ENCODE measurements at regions not wholly inside any gene's neighbourhood (a gene's known extent, or its start where the extent isn't known, plus 50 kb on each side); places are given as distances from the start of the nearest gene placed in this dataset.

- DNase-seq (ENCODE audit: low spot score), result peak; percentile 14
- H3K9me3 ChIP-seq (ENCODE audit: low read depth), result no peaks in the 10 kb centered on the region
- H3K4me3 ChIP-seq, result no peak overlapping the region
- no peaks in the 10 kb centered on the region for H3K79me2 ChIP-seq (ENCODE audit: low read depth)
- H3K4me3 Mint-ChIP-seq, result no peak overlapping the region
- H3K36me3 Mint-ChIP-seq, result no peaks in the 10 kb centered on the region
- H3K4me2 ChIP-seq, result no peak overlapping the region
- no peaks in the 10 kb centered on the region for H3K27me3 Mint-ChIP-seq (ENCODE audit: insufficient read depth, low read depth)
- no peak overlapping the region for H2AFZ ChIP-seq (replicated peaks)
- H3K9me3 Mint-ChIP-seq, result no peaks in the 10 kb centered on the region
- H3K27ac Mint-ChIP-seq, result no peak overlapping the region
- no peaks in the 10 kb centered on the region for H3K4me1 ChIP-seq
- no peaks in the 10 kb centered on the region for H3K4me1 Mint-ChIP-seq
- H3K27ac ChIP-seq, result no peak overlapping the region
- no peaks in the 10 kb centered on the region for H3F3A ChIP-seq (ENCODE audit: low read depth)
- H3K36me3 ChIP-seq, result no peaks in the 10 kb centered on the region
- H3K27me3 ChIP-seq, result no peaks in the 10 kb centered on the region
- no peak overlapping the region for H3K9ac ChIP-seq
- H4K20me1 ChIP-seq (ENCODE audit: low read depth), result no peaks in the 10 kb centered on the region
- TF ChIP-seq CTCF (IDR thresholded peaks at IDR 0.05) (no peak), EZH2phosphoT487 (IDR thresholded peaks at IDR 0.05) (no peak)
These were observed 160.5 kb downstream of the PAH start for GRCh38 chr12:102756530-102756929.

GRCh38 chr12:102755266-102755665 lies 161.8 kb downstream of the PAH start:
- no peak overlapping the region for H3K9ac ChIP-seq
- H3K4me1 ChIP-seq, result no peaks in the 10 kb centered on the region
- H3K4me2 ChIP-seq, result no peak overlapping the region
- H3K27ac Mint-ChIP-seq, result no peak overlapping the region
- H3K4me3 ChIP-seq, result no peak overlapping the region
- H3K36me3 Mint-ChIP-seq, result no peaks in the 10 kb centered on the region
- no peaks in the 10 kb centered on the region for H3K27me3 ChIP-seq
- no peak overlapping the region for H2AFZ ChIP-seq (replicated peaks)
- no peaks in the 10 kb centered on the region for H3K4me1 Mint-ChIP-seq
- H3K4me3 Mint-ChIP-seq, result no peak overlapping the region
- H3K9me3 ChIP-seq (ENCODE audit: low read depth), result no peaks in the 10 kb centered on the region
- H4K20me1 ChIP-seq (ENCODE audit: low read depth), result no peaks in the 10 kb centered on the region
- H3F3A ChIP-seq (ENCODE audit: low read depth), result no peaks in the 10 kb centered on the region
- TF ChIP-seq EZH2phosphoT487 (IDR thresholded peaks at IDR 0.05) (no peak), EZH2 (IDR thresholded peaks at IDR 0.05) (no peak), CTCF (IDR thresholded peaks at IDR 0.05) (no peak)
- H3K27me3 Mint-ChIP-seq (ENCODE audit: insufficient read depth, low read depth), result no peaks in the 10 kb centered on the region
- no peaks in the 10 kb centered on the region for H3K79me2 ChIP-seq (ENCODE audit: low read depth)
- no peak for DNase-seq (ENCODE audit: low spot score)
- H3K27ac ChIP-seq, result no peak overlapping the region
- no peaks in the 10 kb centered on the region for H3K36me3 ChIP-seq
- no peaks in the 10 kb centered on the region for H3K9me3 Mint-ChIP-seq

GRCh38 chr12:102753802-102754201 lies 163.2 kb downstream of the PAH start:
- no peaks in the 10 kb centered on the region for H3K27me3 Mint-ChIP-seq (ENCODE audit: insufficient read depth, low read depth)
- H2AFZ ChIP-seq (replicated peaks), result no peak overlapping the region
- no peaks in the 10 kb centered on the region for H3K4me1 ChIP-seq
- H3K9ac ChIP-seq, result no peak overlapping the region
- H3K9me3 Mint-ChIP-seq, result no peaks in the 10 kb centered on the region
- DNase-seq (ENCODE audit: low spot score), result no peak
- H4K20me1 ChIP-seq (ENCODE audit: low read depth), result no peaks in the 10 kb centered on the region
- no peak overlapping the region for H3K4me3 Mint-ChIP-seq
- no peak for TF ChIP-seq EZH2 (IDR thresholded peaks at IDR 0.05)
- no peak for TF ChIP-seq CTCF (IDR thresholded peaks at IDR 0.05)
- TF ChIP-seq EZH2phosphoT487 (IDR thresholded peaks at IDR 0.05), result no peak
- no peaks in the 10 kb centered on the region for H3K9me3 ChIP-seq (ENCODE audit: low read depth)
- no peaks in the 10 kb centered on the region for H3K36me3 Mint-ChIP-seq
- H3K27ac Mint-ChIP-seq, result no peak overlapping the region
- H3K4me2 ChIP-seq, result no peak overlapping the region
- no peaks in the 10 kb centered on the region for H3K36me3 ChIP-seq
- no peaks in the 10 kb centered on the region for H3F3A ChIP-seq (ENCODE audit: low read depth)
- no peak overlapping the region for H3K27ac ChIP-seq
- H3K79me2 ChIP-seq (ENCODE audit: low read depth), result no peaks in the 10 kb centered on the region
- no peak overlapping the region for H3K4me3 ChIP-seq
- H3K27me3 ChIP-seq, result no peaks in the 10 kb centered on the region
- H3K4me1 Mint-ChIP-seq, result no peaks in the 10 kb centered on the region

GRCh38 chr12:102748704-102749103 lies 168.3 kb downstream of the PAH start:
- H3K79me2 ChIP-seq (ENCODE audit: low read depth), result no peaks in the 10 kb centered on the region
- H3K27ac Mint-ChIP-seq, result no peak overlapping the region
- H3K36me3 Mint-ChIP-seq, result no peaks in the 10 kb centered on the region
- H4K20me1 ChIP-seq (ENCODE audit: low read depth), result no peaks in the 10 kb centered on the region
- H3K9ac ChIP-seq, result no peak overlapping the region
- no peak overlapping the region for H3K4me3 ChIP-seq
- no peaks in the 10 kb centered on the region for H3F3A ChIP-seq (ENCODE audit: low read depth)
- DNase-seq (ENCODE audit: low spot score), result no peak
- no peak overlapping the region for H3K4me2 ChIP-seq
- no peak overlapping the region for H3K4me3 Mint-ChIP-seq
- H3K9me3 Mint-ChIP-seq, result no peaks in the 10 kb centered on the region
- H3K27me3 Mint-ChIP-seq (ENCODE audit: insufficient read depth, low read depth), result peaks cover 6% of the 10 kb centered on the region
- H3K4me1 ChIP-seq, result no peaks in the 10 kb centered on the region
- no peak overlapping the region for H3K27ac ChIP-seq
- no peaks in the 10 kb centered on the region for H3K4me1 Mint-ChIP-seq
- H3K9me3 ChIP-seq (ENCODE audit: low read depth), result no peaks in the 10 kb centered on the region
- H2AFZ ChIP-seq (replicated peaks), result no peak overlapping the region
- H3K27me3 ChIP-seq, result no peaks in the 10 kb centered on the region
- H3K36me3 ChIP-seq, result no peaks in the 10 kb centered on the region
- TF ChIP-seq CTCF (IDR thresholded peaks at IDR 0.05), result no peak
- no peak for TF ChIP-seq EZH2phosphoT487 (IDR thresholded peaks at IDR 0.05)
- no peak for TF ChIP-seq EZH2 (IDR thresholded peaks at IDR 0.05)

Data from neural progenitor cell (in vitro differentiated cells).